C4-2B (cell line): ENCODE measurements at regions not wholly inside any gene's neighbourhood (a gene's known extent, or its start where the extent isn't known, plus 50 kb on each side); places are given as distances from the start of the nearest gene placed in this dataset.

Experiments used
- CTCF ChIP-seq: fragments of 450-650 bp; conservative IDR thresholded peaks from 2 replicates; pipeline ENCODE4 v1.5.1; 2017; ENCODE audit warnings: mild to moderate bottlenecking
- ZFX ChIP-seq: fragments of 450-650 bp; IDR thresholded peaks from 2 replicates; pipeline ENCODE4 v1.6.1; 2017

GRCh38 chr1:94672001-94672400 lies 130.4 kb upstream of the F3 start:
- TF ChIP-seq CTCF (no peak), ZFX (no peak)
